HFFc6 (cell line): ENCODE measurements at regions not wholly inside any gene's neighbourhood (a gene's known extent, or its start where the extent isn't known, plus 50 kb on each side); places are given as distances from the start of the nearest gene placed in this dataset.

Experiments
- DNase-seq: peaks from one replicate; pipeline ENCODE4 v3.0.0-alpha.2; 2018
- H3K27ac Mint-ChIP-seq: 2 replicates; pipeline ENCODE4 v1.8.0; 2020; ENCODE audit warnings: mild to moderate bottlenecking, mixed read lengths
- H3K27me3 Mint-ChIP-seq: 2 replicates; pipeline ENCODE4 v1.8.0; 2021; ENCODE audit warnings: mild to moderate bottlenecking, moderate library complexity, mixed read lengths; ENCODE audit not compliant: insufficient read depth
- H3K36me3 Mint-ChIP-seq: 2 replicates; pipeline ENCODE4 v1.8.0; 2021; ENCODE audit warnings: low read depth, mixed read lengths
- H3K4me1 Mint-ChIP-seq: 2 replicates; pipeline ENCODE4 v1.8.0; 2020; ENCODE audit warnings: low read depth, mixed read lengths
- H3K4me3 Mint-ChIP-seq: 2 replicates; pipeline ENCODE4 v1.8.0; 2020; ENCODE audit warnings: mild to moderate bottlenecking, moderate library complexity, mixed read lengths
- H3K9me3 Mint-ChIP-seq: 2 replicates; pipeline ENCODE4 v1.8.0; 2020; ENCODE audit warnings: mild to moderate bottlenecking, mixed read lengths
- CTCF ChIP-seq: fragments of 200-600 bp; sonication (generic); IDR thresholded peaks from 2 replicates; pipeline ENCODE4 v1.5.0; 2021; ENCODE audit warnings: antibody characterized with exemption, mild to moderate bottlenecking

GRCh38 chr10:80927419-80928078, 389.8 kb downstream of the SH2D4B start:
- H3K27ac Mint-ChIP-seq, result no peak overlapping the region
- no peaks in the 10 kb centered on the region for H3K4me1 Mint-ChIP-seq
- no peaks in the 10 kb centered on the region for H3K36me3 Mint-ChIP-seq
- no peak overlapping the region for H3K4me3 Mint-ChIP-seq
- no peak for DNase-seq
- no peaks in the 10 kb centered on the region for H3K27me3 Mint-ChIP-seq
- TF ChIP-seq CTCF, result no peak
- H3K9me3 Mint-ChIP-seq, result peaks cover 10% of the 10 kb centered on the region

- no peaks in the 10 kb centered on the region for H3K4me1 Mint-ChIP-seq
- peaks cover 16% of the 10 kb centered on the region for H3K9me3 Mint-ChIP-seq
- H3K27ac Mint-ChIP-seq, result no peak overlapping the region
- H3K36me3 Mint-ChIP-seq, result peaks cover 7% of the 10 kb centered on the region; the same call in 1 of the 2 replicates
- no peaks in the 10 kb centered on the region for H3K27me3 Mint-ChIP-seq
- no peak for DNase-seq
- H3K4me3 Mint-ChIP-seq, result no peak overlapping the region
- no peak for TF ChIP-seq CTCF
These were observed 401.2 kb downstream of the SH2D4B start for GRCh38 chr10:80938903-80939302.

- no peak for DNase-seq
- Mint-ChIP-seq H3K4me3 (no peak overlapping the region), H3K27me3 (no peaks in the 10 kb centered on the region; the same call in none of the 2 replicates), H3K27ac (no peak overlapping the region), H3K36me3 (peaks cover 9% of the 10 kb centered on the region; the same call in 1 of the 2 replicates), H3K4me1 (no peaks in the 10 kb centered on the region), H3K9me3 (peaks cover 38% of the 10 kb centered on the region)
- no peak for TF ChIP-seq CTCF
These were observed 407.7 kb downstream of the SH2D4B start for GRCh38 chr10:80945264-80945880.

GRCh38 chr10:80946073-80946472, 408.4 kb downstream of the SH2D4B start:
- no peak overlapping the region for H3K4me3 Mint-ChIP-seq
- peaks cover 9% of the 10 kb centered on the region; the same call in 1 of the 2 replicates for H3K36me3 Mint-ChIP-seq
- no peaks in the 10 kb centered on the region for H3K4me1 Mint-ChIP-seq
- no peaks in the 10 kb centered on the region; the same call in none of the 2 replicates for H3K27me3 Mint-ChIP-seq
- no peak for TF ChIP-seq CTCF
- DNase-seq, result no peak
- peaks cover 41% of the 10 kb centered on the region for H3K9me3 Mint-ChIP-seq
- no peak overlapping the region for H3K27ac Mint-ChIP-seq

- Mint-ChIP-seq H3K9me3 (peaks cover 41% of the 10 kb centered on the region), H3K27ac (no peak overlapping the region), H3K27me3 (no peaks in the 10 kb centered on the region; the same call in none of the 2 replicates), H3K36me3 (peaks cover 11% of the 10 kb centered on the region; the same call in 1 of the 2 replicates), H3K4me1 (no peaks in the 10 kb centered on the region), H3K4me3 (no peak overlapping the region)
- TF ChIP-seq CTCF, result no peak
- DNase-seq, result no peak
These were observed 409.4 kb downstream of the SH2D4B start for GRCh38 chr10:80946957-80947726.
